ENCODE measurements at regions not wholly inside any gene's neighbourhood (a gene's known extent, or its start where the extent isn't known, plus 50 kb on each side); places are given as distances from the start of the nearest gene placed in this dataset.
"Not testable (repeated sequence)": the region's sequence is repeated elsewhere in the genome, so short reads cannot be mapped to it uniquely, and the experiment has no call there.

DNA sequence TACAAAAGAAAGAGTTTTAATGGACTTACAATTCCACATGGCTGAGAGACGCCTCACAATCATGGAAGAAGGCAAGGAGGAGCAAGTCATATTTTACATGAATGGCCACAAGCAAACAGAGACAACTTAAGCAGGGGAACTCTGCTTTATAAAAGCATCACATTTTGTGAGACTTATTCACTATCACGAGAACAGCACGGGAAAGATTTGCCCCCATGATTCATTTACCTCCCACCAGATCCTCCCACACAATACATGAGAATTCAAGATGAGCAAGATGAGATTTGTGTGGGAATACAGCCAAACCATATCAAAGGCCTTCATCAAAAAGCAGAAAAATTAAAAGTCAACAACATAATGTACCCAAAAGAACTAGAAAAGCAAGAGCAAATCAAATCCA lies 111.0 kb upstream of the RPRM start:
- Mint-ChIP-seq H3K27me3 (no peaks in the 10 kb centered on the region), H3K4me1 (ENCODE audit: low read depth) (no peaks in the 10 kb centered on the region), H3K4me3 (no peak overlapping the region), H3K36me3 (ENCODE audit: low read depth) (no peaks in the 10 kb centered on the region), H3K9me3 (peaks cover 23% of the 10 kb centered on the region), H3K27ac (no peak overlapping the region)
- DNase-seq (no peak), ATAC-seq (ENCODE audit: poor library complexity) (no peak)
- no peak overlapping the region for H3K27ac ChIP-seq (ENCODE audit: low read depth in 1 of 2, low read length in 2 of 2)
- no peaks in the 10 kb centered on the region for H3K36me3 ChIP-seq (ENCODE audit: insufficient read depth, low read length)
- H3K4me1 ChIP-seq (ENCODE audit: insufficient read depth, low read length): no peaks in the 10 kb centered on the region
- H3K27me3 ChIP-seq (ENCODE audit: control insufficient read depth in 1 of 2, insufficient read depth in 2 of 2, low read length in 2 of 2): no peaks in the 10 kb centered on the region
- intact Hi-C loops (cut with DNase I, micrococcal nuclease): no loop called here
- CTCF ChIA-PET: no interaction called here
- H3K4me3 ChIP-seq (ENCODE audit: low read length): no peak overlapping the region
- peaks cover 0 to 19% of the 10 kb centered on the region in 2 experiments for H3K9me3 ChIP-seq (ENCODE audit: control insufficient read depth in 1 of 2, insufficient read depth in 1 of 2, low read length in 2 of 2)
- TF ChIP-seq, protein P1, sequence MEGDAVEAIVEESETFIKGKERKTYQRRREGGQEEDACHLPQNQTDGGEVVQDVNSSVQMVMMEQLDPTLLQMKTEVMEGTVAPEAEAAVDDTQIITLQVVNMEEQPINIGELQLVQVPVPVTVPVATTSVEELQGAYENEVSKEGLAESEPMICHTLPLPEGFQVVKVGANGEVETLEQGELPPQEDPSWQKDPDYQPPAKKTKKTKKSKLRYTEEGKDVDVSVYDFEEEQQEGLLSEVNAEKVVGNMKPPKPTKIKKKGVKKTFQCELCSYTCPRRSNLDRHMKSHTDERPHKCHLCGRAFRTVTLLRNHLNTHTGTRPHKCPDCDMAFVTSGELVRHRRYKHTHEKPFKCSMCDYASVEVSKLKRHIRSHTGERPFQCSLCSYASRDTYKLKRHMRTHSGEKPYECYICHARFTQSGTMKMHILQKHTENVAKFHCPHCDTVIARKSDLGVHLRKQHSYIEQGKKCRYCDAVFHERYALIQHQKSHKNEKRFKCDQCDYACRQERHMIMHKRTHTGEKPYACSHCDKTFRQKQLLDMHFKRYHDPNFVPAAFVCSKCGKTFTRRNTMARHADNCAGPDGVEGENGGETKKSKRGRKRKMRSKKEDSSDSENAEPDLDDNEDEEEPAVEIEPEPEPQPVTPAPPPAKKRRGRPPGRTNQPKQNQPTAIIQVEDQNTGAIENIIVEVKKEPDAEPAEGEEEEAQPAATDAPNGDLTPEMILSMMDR (IDR thresholded peaks at IDR 0.05): no peak
- POLR2A ChIA-PET: no interaction called here

DNA sequence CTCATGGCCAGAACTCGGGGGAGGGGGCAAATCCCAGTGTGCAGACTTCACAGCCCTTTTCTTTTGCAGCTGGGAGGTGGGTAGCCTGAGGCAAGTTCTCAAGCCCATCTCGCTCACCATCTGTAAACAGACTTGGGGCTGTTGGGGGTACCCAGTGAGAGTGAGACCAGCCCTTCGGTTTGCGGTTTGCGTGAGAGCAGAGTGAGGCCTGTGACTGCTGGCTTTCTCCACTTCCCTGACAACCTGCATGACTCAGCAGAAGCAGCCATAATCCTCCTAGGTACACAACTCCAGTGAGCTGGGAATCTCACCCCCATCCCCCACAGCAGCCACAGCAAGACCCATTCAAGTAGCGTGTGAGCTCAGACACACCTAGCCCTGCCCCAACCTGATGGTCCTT lies 114.5 kb upstream of the RPRM start:
- CTCF ChIA-PET; H3K4me1 Mint-ChIP-seq (ENCODE audit: low read depth); H3K4me3 ChIP-seq (ENCODE audit: low read length); H3K4me3 Mint-ChIP-seq; H3K36me3 ChIP-seq (ENCODE audit: insufficient read depth, low read length); H3K27me3 Mint-ChIP-seq; H3K27ac ChIP-seq (ENCODE audit: low read depth in 1 of 2, low read length in 2 of 2); DNase-seq; H3K27me3 ChIP-seq (ENCODE audit: control insufficient read depth in 1 of 2, insufficient read depth in 2 of 2, low read length in 2 of 2); POLR2A ChIA-PET; H3K27ac Mint-ChIP-seq; H3K4me1 ChIP-seq (ENCODE audit: insufficient read depth, low read length); H3K9me3 Mint-ChIP-seq; H3K36me3 Mint-ChIP-seq (ENCODE audit: low read depth); intact Hi-C loops (cut with DNase I, micrococcal nuclease); ATAC-seq (ENCODE audit: poor library complexity): not testable (repeated sequence)
- peaks cover 0 to 14% of the 10 kb centered on the region in 2 experiments for H3K9me3 ChIP-seq (ENCODE audit: control insufficient read depth in 1 of 2, insufficient read depth in 1 of 2, low read length in 2 of 2)

DNA sequence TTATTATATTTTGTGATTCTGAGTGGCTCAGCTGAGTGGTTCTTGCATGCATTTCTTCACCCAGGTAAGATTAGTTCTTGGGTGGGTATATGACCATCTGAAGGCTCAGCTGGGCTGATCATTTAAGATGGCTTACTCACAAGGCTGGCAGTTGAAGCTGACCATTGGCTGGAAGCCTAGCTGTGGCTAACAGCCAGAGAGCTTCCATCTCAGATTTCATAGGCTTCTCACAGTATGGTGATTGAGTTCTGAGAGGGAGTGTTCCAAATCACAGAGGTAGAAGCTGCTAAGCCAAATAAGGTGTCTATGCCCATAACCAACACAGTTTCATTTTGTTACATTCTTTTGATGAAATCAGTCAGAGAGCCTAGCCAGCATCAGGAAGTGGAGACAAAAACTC lies 117.4 kb upstream of the RPRM start:
- TF ChIP-seq, protein P1 (IDR thresholded peaks at IDR 0.05): no peak
- Histone ChIP-seq H3K36me3 (ENCODE audit: insufficient read depth, low read length) (no peaks in the 10 kb centered on the region), H3K4me3 (ENCODE audit: low read length) (no peak overlapping the region), H3K27ac (ENCODE audit: low read depth in 1 of 2, low read length in 2 of 2) (no peak overlapping the region), H3K4me1 (ENCODE audit: insufficient read depth, low read length) (no peaks in the 10 kb centered on the region), H3K9me3 (ENCODE audit: control insufficient read depth in 1 of 2, insufficient read depth in 1 of 2, low read length in 2 of 2) (peaks cover 0 to 4% of the 10 kb centered on the region in 2 experiments), H3K27me3 (ENCODE audit: control insufficient read depth in 1 of 2, insufficient read depth in 2 of 2, low read length in 2 of 2) (no peaks in the 10 kb centered on the region)
- no peak for DNase-seq
- H3K27me3 Mint-ChIP-seq: no peaks in the 10 kb centered on the region
- no peaks in the 10 kb centered on the region for H3K4me1 Mint-ChIP-seq (ENCODE audit: low read depth)
- ATAC-seq (ENCODE audit: poor library complexity): no peak
- ChIA-PET CTCF (no interaction called here), POLR2A (no interaction called here)
- no peak overlapping the region for H3K4me3 Mint-ChIP-seq
- intact Hi-C loops (cut with DNase I, micrococcal nuclease): no loop called here
- H3K36me3 Mint-ChIP-seq (ENCODE audit: low read depth): no peaks in the 10 kb centered on the region
- H3K27ac Mint-ChIP-seq: no peak overlapping the region
- peaks cover 6% of the 10 kb centered on the region for H3K9me3 Mint-ChIP-seq

DNA sequence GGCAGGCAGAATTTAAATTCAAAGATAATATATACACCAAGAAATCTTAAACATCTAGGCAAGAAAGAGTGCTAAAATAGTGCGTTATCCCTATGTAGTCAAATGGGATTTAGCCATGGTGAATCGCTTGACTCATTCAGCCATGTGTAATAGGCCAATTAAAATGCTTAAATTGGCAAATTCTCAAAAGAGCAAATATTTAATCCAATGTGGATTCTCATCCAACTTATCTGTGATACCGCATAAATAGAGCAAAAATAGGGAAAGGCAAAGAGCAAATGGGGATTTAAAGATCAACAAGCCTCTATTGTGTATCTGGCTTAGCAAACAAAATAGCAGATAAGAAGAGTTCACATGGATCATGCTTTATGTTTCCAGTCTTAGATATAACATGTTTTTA lies 123.2 kb upstream of the RPRM start:
- no peaks in the 10 kb centered on the region for H3K27me3 Mint-ChIP-seq
- H3K27ac Mint-ChIP-seq: no peak overlapping the region
- ChIA-PET CTCF (no interaction called here), POLR2A (no interaction called here)
- Histone ChIP-seq H3K4me1 (ENCODE audit: insufficient read depth, low read length) (no peaks in the 10 kb centered on the region), H3K9me3 (ENCODE audit: control insufficient read depth in 1 of 2, insufficient read depth in 1 of 2, low read length in 2 of 2) (no peaks in the 10 kb centered on the region), H3K36me3 (ENCODE audit: insufficient read depth, low read length) (no peaks in the 10 kb centered on the region), H3K27ac (ENCODE audit: low read depth in 1 of 2, low read length in 2 of 2) (no peak overlapping the region), H3K27me3 (ENCODE audit: control insufficient read depth in 1 of 2, insufficient read depth in 2 of 2, low read length in 2 of 2) (no peaks in the 10 kb centered on the region), H3K4me3 (ENCODE audit: low read length) (no peak overlapping the region)
- DNase-seq: no peak
- no peak overlapping the region for H3K4me3 Mint-ChIP-seq
- ATAC-seq (ENCODE audit: poor library complexity): no peak
- H3K4me1 Mint-ChIP-seq (ENCODE audit: low read depth): no peaks in the 10 kb centered on the region
- H3K9me3 Mint-ChIP-seq: no peaks in the 10 kb centered on the region
- intact Hi-C loops (cut with DNase I, micrococcal nuclease): no loop called here
- TF ChIP-seq, protein P1 (IDR thresholded peaks at IDR 0.05): no peak
- no peaks in the 10 kb centered on the region for H3K36me3 Mint-ChIP-seq (ENCODE audit: low read depth)
